GM21381 (cell line): ENCODE measurements at regions not wholly inside any gene's neighbourhood (a gene's known extent, or its start where the extent isn't known, plus 50 kb on each side); places are given as distances from the start of the nearest gene placed in this dataset.
"Not testable (repeated sequence)": the region's sequence is repeated elsewhere in the genome, so short reads cannot be mapped to it uniquely, and the experiment has no call there.

Experiments
- ATAC-seq: cut with Tn5 transposase; IDR thresholded peaks from one replicate; pipeline ENCODE4 v1.9.1; 2021; ENCODE audit warnings: mild to moderate bottlenecking, moderate library complexity; ENCODE audit not compliant: unreplicated experiment

DNA sequence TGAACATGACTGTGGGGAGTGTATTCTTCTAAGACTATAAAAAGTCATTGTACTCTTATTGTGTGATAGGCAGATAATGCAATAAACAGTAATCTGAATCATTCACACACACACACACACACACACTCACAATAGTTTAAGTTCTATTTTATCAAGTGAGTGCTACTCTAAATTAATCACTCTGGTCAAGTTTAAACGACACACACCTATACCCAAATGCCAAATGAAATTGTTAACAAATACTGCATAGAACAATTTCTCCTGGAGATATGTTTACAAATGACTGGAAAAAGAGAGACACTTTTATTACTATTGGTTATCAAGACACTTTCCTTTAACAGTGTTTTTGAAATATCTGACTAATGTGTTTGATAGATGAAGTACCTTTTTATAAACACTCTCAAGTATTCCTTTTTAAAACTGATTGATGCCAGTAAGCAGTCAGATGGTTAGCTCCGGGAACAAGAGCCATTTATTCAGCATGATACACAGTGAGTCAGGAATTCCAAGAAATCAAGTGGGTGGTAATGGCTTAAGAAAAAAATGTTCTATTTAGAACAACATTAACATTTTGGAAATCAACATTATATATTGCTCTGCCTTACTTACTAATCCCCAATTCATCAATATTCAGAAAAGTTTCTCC, 521.6 kb upstream of the ST8SIA4 start:
- ATAC-seq: no peak

DNA sequence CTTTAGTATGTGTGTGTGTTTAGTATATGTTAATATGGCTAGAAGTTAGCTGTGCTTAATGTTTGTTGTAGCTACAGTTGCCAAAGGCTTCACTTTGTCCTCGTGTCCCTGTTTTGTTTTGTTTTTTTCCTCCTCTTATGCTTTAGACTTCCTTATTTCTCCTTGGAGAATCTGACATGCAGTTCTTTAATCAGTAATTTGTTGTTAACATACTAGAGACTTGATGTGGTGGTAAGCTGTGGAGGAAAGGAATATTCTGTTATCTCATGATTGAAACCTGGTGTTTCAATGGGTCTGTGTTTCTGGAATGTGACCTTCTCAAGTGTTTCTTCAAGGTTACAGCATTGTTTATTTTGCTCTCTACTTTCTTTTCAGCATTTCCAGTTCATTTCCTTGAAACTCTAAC, 515.6 kb upstream of the ST8SIA4 start:
- no peak for ATAC-seq

DNA sequence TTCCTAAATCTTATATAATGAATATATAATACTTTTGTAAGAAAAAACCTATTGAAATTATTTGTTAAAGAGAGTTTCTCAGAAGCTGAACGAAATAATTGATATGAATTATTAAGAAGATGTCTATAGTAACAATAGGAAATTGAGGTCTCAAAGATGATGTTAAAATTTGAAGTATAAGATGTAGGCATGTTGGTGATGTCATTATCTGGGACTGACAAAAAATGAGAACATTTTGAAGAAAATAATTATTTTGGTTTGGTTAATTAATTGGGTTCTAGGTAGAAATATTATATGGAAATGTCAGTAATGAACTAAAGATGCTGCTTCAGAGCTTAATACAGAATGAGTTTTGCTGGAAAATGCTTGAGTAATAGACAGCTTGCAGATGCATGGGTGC, 501.4 kb upstream of the ST8SIA4 start:
- ATAC-seq: no peak

DNA sequence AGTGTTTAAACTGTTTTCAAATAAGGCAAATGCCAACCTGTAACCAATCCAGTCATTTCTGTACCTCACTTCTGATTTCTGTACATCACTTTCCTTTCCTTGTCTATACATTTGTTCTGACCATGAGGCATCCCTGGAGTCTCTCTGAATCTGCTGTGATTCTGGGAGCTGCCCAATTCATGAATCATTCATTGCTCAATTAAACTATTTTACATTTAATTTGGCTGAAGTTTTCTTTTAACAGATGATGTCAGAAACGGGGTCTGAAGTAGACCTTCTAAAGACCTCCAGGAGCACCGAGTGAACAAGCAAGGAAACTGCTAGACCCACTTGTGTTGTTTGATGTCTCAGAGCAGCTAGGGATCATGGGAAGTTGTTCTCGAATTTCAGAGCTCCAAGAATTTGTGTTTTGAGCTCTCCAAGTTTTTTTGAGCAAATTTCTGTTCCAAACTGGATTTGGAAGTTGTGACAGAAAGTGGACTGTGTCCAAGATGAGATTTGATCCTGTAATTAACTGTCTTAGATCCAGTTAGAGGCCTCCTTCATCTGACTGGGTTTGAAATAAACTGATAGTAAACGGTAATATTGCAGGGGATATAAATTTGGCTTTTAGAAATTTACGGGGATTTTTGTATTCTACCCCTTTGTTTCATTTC, 490.8 kb upstream of the ST8SIA4 start:
- no peak for ATAC-seq

DNA sequence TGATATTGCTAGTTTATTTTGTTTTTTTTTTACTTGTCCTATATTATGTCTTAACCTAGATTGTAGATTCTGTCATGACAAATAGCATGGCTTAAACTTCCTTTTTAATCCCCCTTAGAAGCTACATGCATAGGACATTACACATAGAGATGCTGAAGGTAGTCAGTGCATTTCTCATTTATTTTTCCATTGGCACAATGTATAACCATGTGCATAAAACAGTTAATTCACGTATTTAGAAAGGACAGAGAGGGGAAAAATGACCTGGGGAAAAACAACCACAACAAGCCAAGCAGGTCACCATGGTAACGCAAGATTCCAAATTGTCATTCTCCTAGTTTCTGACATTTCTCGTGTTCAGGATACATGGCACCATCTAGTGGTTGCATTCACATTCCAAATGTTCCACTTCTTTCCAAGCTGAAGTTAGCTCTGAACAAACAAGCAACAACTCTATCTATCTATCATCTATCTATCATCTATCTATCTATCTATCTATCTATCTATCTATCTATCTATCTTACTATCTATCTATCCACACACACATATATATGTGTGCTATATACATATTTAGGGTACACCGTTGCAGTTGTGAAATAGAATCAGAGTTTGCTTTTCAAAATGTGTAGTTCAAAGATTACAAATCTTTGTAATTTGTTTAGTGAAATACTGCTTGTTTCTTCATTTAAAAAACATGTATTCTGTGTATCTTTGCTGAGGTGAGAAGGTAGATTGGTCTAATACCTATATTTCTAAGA, 487.2 kb upstream of the ST8SIA4 start:
- no peak for ATAC-seq

DNA sequence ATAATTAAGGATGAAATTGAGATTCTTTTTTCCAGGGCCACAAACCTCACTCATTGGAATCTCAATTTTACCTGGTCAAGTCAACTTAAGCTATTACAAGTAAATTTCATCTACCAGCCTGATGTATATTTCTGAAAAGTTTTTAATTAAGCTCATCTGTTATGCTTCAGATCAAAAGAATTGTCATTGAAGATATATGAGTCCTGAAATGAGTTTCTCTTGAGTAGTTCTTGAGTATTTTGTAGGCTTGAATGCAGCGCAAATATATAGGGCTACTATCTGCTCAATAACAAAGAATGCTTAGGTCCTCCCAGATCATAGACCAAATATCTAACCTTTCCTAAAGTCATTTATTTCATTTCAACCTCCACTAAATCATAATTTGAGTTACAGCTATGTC, 482.2 kb upstream of the ST8SIA4 start:
- ATAC-seq: no peak

DNA sequence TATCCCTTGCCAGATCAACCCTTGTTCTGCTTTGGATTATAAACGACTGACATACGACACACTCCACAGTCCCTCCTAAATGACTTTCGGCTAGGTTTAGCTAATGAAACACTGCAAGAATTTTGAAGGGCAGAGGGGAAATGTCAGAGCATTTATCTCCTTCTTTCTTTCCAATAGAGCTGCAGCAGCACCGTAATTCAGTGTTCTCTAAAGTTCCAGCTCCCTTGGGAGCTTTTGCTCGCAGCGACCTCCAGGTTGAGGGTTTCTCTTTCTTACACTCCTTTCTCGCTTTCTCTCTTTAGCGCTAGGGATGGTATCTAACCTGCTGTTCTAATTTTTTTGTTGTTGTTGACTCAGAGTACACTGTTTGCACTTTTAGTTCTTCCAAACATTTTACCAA, 467.1 kb upstream of the ST8SIA4 start:
- no peak for ATAC-seq

DNA sequence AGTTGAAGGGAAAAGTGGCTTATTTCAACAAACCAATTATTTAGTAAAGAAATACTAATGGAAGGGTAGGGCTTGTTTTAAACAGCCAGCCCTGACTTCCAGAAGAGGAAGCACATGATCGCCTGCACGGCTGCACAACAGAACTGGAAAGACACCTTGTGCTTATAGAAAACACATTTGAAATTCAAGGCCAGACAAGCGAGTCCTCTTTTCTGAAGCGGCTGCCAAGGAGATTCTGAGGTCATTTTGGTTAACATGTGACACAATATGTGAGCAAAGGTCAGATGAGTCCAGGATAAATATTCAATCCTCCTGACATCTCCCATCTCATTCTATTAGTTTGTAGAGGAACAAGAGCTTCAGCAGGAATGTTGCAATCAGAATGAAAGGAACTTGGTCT, 461.4 kb upstream of the ST8SIA4 start:
- no peak for ATAC-seq

DNA sequence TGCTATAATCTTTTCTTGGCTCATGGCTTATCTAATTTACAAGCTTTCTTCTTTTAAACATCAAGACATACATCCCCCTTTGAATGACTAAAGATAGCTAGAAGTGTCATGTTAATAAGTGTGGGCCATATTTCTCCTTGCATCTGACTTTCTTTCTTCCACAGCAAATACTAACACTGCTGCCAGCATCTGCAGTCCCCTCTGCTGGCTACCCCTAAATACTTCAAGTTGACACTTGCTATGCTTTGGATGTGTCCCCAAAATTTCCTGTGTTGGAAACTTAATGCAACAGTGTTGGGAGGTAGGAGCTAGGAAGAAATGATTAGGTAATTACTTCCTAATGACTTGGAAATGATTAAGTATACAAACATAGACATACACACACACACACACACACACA, 459.0 kb upstream of the ST8SIA4 start:
- no peak for ATAC-seq

DNA sequence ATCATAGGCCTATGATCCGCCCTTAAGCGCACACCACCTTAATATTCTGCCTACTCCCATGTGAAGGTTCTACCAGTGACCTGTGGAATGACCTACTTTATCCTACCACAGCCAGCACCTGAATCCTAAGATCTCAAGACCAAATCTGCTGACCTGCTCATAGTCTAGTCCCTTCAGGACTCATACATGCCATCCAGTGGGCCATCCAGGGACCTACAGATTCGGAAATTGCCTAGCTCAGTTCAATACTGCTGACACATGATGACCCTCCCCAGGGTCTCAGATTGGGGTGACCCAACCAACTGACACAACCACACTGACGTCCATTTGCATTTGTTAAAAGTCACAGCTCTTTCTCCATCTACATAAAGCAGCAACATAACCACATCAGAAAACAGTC, 443.8 kb upstream of the ST8SIA4 start:
- ATAC-seq: no peak

DNA sequence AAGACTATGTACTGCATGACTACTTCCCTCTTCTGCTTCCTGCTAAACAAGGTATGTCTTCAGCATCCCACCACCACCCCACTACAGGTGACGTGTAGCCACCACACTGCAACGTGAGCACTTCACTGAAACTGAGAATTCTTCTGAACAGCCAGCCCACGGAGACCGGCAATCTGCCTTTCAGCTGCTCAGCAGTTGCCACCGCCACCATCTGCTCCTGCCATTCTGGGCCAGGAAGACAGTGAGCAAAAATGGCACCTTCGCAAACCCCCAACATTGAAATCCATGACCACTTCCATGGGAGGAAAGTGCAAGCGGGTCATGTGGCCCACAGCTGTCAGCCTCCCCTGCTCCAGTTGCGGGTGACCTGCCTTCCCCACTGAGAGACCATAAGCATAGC, 443.4 kb upstream of the ST8SIA4 start:
- ATAC-seq: no peak

DNA sequence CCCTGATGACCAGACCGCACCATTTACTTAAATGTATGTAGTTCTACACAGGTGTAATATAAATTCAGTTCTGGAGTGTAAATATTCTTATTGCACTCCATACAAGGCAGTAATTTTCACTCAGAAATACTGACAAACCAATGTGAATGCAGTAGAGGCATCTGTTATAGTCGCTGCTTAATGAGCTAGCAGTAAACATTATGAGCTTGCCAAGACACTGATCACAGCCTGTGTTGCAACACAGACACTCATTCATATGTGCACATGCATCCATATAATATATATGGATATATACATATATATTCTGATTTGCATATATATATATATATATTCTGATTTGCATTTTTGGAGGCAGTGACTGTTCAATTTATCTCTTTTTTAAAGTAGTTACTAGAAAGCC, 435.1 kb upstream of the ST8SIA4 start:
- ATAC-seq: no peak

DNA sequence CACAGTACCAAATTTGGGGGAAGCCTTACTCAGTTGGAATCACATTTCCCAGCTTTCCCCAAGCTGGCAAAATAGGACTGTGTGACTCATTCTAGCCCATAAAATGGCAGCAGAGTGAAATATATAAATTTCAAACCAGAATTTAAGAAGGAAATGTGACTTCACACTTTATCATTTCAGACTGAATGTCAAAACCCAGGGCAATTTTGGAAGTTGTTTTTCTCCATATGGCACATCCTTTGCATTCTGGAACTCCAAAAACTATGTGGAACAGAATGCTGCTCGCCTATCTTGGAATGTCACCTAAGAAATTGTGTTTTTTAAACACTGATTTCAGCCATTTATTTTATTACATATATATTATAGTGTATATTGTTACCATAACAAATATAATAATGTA, 424.7 kb upstream of the ST8SIA4 start:
- no peak for ATAC-seq

DNA sequence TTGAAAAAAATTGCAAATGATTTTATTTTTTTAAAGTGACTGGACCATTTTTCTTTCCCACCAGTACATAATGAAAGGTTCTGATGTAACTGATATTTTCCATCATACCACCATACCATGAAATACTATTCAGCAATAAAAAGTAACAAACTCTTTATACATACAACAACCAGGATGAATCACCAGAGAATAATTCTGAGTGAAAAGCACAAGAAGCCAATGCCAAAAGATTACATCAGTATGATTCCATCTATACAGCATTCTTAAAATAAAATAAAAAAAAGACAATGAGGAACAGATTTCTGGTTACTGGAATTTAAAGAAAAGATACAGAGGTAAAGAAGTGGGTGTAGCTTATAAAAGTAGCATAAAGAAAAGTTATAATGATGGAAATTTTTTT, 423.7 kb upstream of the ST8SIA4 start:
- ATAC-seq: no peak

DNA sequence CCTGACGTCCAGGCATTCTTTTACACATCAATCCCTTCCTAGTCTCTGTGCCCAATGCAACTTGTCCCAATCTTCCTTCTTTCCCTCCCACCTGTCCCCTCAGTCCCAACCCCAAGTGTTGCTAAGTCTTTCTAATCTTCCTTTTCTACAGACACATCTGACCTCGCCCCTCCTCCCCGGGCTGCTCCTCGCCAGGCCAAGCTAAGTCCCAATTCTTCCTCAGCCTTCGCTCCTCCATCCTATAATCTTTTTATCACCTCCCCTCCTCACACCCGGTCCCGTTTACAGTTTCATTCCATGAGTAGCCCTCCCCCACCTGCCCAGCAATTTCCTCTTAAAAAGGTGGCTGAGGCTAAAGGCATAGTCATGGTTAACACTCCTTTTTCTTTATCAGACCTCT, 413.3 kb upstream of the ST8SIA4 start:
- not testable (repeated sequence) for ATAC-seq

DNA sequence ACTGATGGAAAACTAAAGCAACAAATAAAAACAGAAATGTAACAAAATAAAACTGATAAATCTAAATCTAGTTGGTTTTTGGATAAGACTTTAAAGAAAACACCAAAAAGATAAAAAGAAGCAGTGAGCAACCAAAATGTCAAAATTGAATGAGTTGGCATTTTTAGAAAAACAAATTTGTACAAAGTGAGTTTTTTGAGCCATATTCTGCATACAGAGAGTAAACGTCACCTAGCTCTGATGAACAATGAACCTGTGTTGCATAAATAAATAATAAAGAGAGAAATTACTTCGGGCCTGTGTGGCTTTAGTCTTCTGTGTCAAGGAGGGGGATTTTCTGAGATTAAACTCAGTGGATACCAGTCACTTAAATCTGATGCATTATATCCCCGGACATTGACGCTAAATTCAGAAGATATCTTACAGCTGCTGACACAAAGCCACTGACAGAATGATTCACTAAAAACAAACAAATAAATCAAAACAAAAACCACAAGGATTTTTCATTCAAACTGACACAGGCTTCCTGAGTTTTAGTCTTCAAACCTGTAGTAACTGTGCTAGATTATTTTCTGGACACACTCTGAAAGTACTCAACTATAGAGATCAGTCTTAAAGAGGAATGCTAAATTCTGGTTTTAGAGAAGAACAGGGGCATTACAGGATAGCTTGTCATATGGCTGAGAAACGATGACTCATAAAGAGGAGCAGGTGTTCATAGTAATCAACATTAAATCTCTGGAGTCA, 403.5 kb upstream of the ST8SIA4 start:
- ATAC-seq: no peak

DNA sequence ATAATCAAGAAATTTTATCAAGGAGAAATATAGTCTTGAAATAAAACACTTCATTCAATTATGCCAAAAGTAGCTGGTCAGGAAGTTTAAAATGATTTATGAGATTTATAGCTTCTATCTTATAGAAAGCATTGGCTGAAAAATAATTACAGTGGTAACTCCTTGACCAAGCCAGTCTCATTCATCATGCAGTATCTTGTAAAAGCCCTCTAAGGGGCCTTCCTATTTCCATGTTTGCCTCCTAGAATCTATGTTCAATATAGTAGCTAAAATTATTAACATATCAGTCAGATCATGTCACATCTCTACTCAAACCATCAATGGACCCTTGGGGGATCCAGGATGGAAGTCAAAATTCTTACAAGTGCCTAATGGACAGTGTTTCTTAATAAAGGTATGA, 393.4 kb upstream of the ST8SIA4 start:
- ATAC-seq: no peak

DNA sequence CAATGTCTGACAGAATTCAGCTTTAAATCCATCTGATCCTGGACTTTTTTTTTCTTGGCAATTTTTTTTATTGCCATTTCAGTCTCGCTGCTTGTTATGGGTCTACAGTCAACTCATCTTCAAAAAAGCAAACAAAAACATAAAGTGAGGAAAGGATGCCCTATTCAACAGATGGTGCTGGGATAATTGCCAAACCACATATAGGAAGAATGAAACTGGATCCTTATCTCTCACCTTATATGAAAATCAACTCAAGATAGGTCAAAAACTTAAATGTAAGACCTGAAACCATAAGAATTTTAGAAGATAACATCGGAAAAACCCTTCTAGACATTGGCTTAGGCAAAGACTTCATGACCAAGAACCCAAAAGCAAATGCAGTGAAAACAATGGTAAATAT, 389.1 kb upstream of the ST8SIA4 start:
- no peak for ATAC-seq

DNA sequence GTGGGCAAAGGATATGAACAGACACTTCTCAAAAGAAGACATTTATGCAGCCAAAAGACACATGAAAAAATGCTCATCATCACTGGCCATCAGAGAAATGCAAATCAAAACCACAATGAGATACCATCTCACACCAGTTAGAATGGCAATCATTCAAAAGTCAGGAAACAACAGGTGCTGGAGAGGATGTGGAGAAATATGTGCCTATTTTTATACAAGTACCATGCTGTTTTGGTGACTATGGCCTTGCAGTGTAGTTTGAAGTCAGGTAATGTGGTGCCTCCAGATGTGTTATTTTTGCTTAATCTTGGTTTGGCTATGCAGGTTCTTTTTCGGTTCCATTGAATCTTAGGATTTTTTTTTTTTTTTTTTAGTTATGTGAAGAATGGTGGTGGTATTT, 387.7 kb upstream of the ST8SIA4 start:
- not testable (repeated sequence) for ATAC-seq

DNA sequence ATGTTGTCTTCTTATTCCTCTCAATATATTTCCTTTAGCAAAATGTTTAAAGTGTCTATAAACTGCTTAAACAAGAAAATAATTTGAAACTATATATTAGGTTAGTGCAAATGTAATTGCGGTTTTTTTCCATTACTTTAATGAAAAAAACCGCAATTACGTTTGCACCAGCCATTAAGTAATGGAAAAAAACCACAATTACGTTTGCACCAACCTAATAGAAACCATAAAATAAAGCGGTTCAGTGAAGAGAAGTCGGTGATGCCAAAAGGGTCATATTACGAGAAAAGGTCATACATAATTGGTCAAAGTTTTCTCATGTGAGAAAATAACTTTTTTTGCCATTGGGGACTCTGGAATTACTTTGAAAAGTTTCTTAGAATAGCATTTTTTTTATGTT, 385.6 kb upstream of the ST8SIA4 start:
- no peak for ATAC-seq

DNA sequence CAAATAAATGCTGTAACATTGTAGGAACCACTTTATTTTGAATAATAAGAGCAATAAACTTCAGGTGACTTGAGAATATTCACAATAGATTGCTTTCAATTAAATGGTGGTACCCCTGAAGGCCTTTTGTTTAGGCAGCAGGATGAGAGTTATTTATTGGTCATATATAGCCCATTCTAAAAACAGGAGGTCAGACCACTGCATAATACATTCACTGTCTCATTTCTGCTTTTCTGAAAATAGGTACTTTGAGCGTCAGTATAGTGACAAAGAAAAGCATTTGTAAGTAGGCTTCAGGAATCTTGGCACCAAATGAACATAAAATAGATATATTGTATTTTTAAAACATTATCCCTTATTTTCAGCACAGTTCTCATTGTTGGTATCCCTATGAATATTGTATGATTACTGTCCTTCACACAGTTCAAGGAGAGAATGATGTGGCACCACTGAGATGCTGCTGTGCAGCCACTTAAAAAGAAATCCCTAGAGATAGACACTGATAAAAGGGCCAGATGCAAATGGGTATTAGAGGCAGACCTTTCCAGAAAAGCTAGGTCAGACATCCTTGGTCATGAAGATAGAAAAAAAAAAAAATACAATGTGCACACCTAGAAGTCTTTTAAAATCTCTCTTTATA, 381.8 kb upstream of the ST8SIA4 start:
- no peak for ATAC-seq
